ENCODE measurements at regions not wholly inside any gene's neighbourhood (a gene's known extent, or its start where the extent isn't known, plus 50 kb on each side); places are given as distances from the start of the nearest gene placed in this dataset.

GRCh38 chr1:82348487-82348886 lies 547.8 kb downstream of the ADGRL2 start:
- no peak for TF ChIP-seq MAX (IDR thresholded peaks at IDR 0.05; ENCODE audit: low read depth, low read length)
- no peak for TF ChIP-seq CTCF (IDR thresholded peaks at IDR 0.05; ENCODE audit: low read depth, low read length)

All from NB4 (cell line).